ENCODE measurements at regions not wholly inside any gene's neighbourhood (a gene's known extent, or its start where the extent isn't known, plus 50 kb on each side); places are given as distances from the start of the nearest gene placed in this dataset.

- no peaks in the 10 kb centered on the region for H3K27me3 ChIP-seq (ENCODE audit: insufficient read depth, low read length, poor library complexity)
- no peak for TF ChIP-seq CTCF (IDR thresholded peaks at IDR 0.05; ENCODE audit: borderline replicate concordance, extremely low read depth, low read length, poor library complexity, severe bottlenecking)
- no peak for TF ChIP-seq EZH2 (IDR thresholded peaks at IDR 0.05; ENCODE audit: borderline replicate concordance, low read depth, low read length, severe bottlenecking)
- H3K9me3 ChIP-seq (ENCODE audit: insufficient read depth, low read length, severe bottlenecking): no peaks in the 10 kb centered on the region
- H3K4me2 ChIP-seq (ENCODE audit: insufficient read depth, low read length): no peak overlapping the region
- no peak overlapping the region for H2AFZ ChIP-seq (ENCODE audit: low read depth, low read length)
- no peaks in the 10 kb centered on the region for H4K20me1 ChIP-seq (ENCODE audit: insufficient read depth, low read length)
- H3K4me1 ChIP-seq (ENCODE audit: insufficient read depth, low read length): peaks cover 9% of the 10 kb centered on the region; the same call in 1 of the 2 replicates
- H3K79me2 ChIP-seq (ENCODE audit: insufficient read depth, low read length): no peaks in the 10 kb centered on the region
- no peak overlapping the region for H3K9ac ChIP-seq (ENCODE audit: low read depth, low read length)
- H3K27ac ChIP-seq (ENCODE audit: low read length): no peak overlapping the region
- no peaks in the 10 kb centered on the region for H3K36me3 ChIP-seq (ENCODE audit: insufficient read depth, low read length)
- H3K4me3 ChIP-seq (ENCODE audit: low read depth in 1 of 2, low read length in 2 of 2): no peak overlapping the region
- DNase-seq (no peak), ATAC-seq (ENCODE audit: insufficient read depth, low read depth) (no peak)
These were observed 107.5 kb downstream of the MTPAP start for GRCh38 chr10:30241422-30242110.

GRCh38 chr10:30238836-30239235 lies 110.2 kb downstream of the MTPAP start:
- Histone ChIP-seq H3K4me3 (ENCODE audit: low read depth in 1 of 2, low read length in 2 of 2) (no peak overlapping the region), H3K79me2 (ENCODE audit: insufficient read depth, low read length) (no peaks in the 10 kb centered on the region), H2AFZ (ENCODE audit: low read depth, low read length) (no peak overlapping the region), H3K36me3 (ENCODE audit: insufficient read depth, low read length) (no peaks in the 10 kb centered on the region), H3K27me3 (ENCODE audit: insufficient read depth, low read length, poor library complexity) (no peaks in the 10 kb centered on the region), H3K4me1 (ENCODE audit: insufficient read depth, low read length) (peaks cover 9% of the 10 kb centered on the region; the same call in 1 of the 2 replicates), H3K4me2 (ENCODE audit: insufficient read depth, low read length) (no peak overlapping the region), H4K20me1 (ENCODE audit: insufficient read depth, low read length) (no peaks in the 10 kb centered on the region), H3K9ac (ENCODE audit: low read depth, low read length) (no peak overlapping the region), H3K9me3 (ENCODE audit: insufficient read depth, low read length, severe bottlenecking) (no peaks in the 10 kb centered on the region), H3K27ac (ENCODE audit: low read length) (no peak overlapping the region)
- ATAC-seq (ENCODE audit: insufficient read depth, low read depth): no peak
- TF ChIP-seq CTCF (IDR thresholded peaks at IDR 0.05; ENCODE audit: borderline replicate concordance, extremely low read depth, low read length, poor library complexity, severe bottlenecking) (no peak), EZH2 (IDR thresholded peaks at IDR 0.05; ENCODE audit: borderline replicate concordance, low read depth, low read length, severe bottlenecking) (no peak)
- DNase-seq: no peak

GRCh38 chr10:30233186-30233959 lies 115.7 kb downstream of the MTPAP start:
- no peak for ATAC-seq (ENCODE audit: insufficient read depth, low read depth)
- H3K27ac ChIP-seq (ENCODE audit: low read length): no peak overlapping the region

More at GRCh38 chr10:30233186-30233959, 115.7 kb downstream of the MTPAP start:
- peaks cover 41% of the 10 kb centered on the region for H3K4me1 ChIP-seq (ENCODE audit: insufficient read depth, low read length)
- no peaks in the 10 kb centered on the region for H4K20me1 ChIP-seq (ENCODE audit: insufficient read depth, low read length)
- H2AFZ ChIP-seq (ENCODE audit: low read depth, low read length): no peak overlapping the region
- H3K79me2 ChIP-seq (ENCODE audit: insufficient read depth, low read length): no peaks in the 10 kb centered on the region
- no peaks in the 10 kb centered on the region for H3K36me3 ChIP-seq (ENCODE audit: insufficient read depth, low read length)
- H3K4me3 ChIP-seq (ENCODE audit: low read depth in 1 of 2, low read length in 2 of 2): no peak overlapping the region
- TF ChIP-seq EZH2 (IDR thresholded peaks at IDR 0.05; ENCODE audit: borderline replicate concordance, low read depth, low read length, severe bottlenecking): no peak
- no peak for TF ChIP-seq CTCF (IDR thresholded peaks at IDR 0.05; ENCODE audit: borderline replicate concordance, extremely low read depth, low read length, poor library complexity, severe bottlenecking)
- no peak overlapping the region for H3K9ac ChIP-seq (ENCODE audit: low read depth, low read length)
- no peaks in the 10 kb centered on the region for H3K27me3 ChIP-seq (ENCODE audit: insufficient read depth, low read length, poor library complexity)
- H3K9me3 ChIP-seq (ENCODE audit: insufficient read depth, low read length, severe bottlenecking): no peaks in the 10 kb centered on the region
- no peak overlapping the region for H3K4me2 ChIP-seq (ENCODE audit: insufficient read depth, low read length)
- DNase-seq: no peak
